ENCODE measurements at regions not wholly inside any gene's neighbourhood (a gene's known extent, or its start where the extent isn't known, plus 50 kb on each side); places are given as distances from the start of the nearest gene placed in this dataset.

GRCh38 chr15:35702946-35703495 is 157.1 kb upstream of the DPH6 start:
- TF ChIP-seq CTCF (conservative IDR thresholded peaks at IDR 0.05 in 1 of 2, IDR thresholded peaks at IDR 0.05 in 1 of 2; ENCODE audit: low read depth in 1 of 2, low read length in 2 of 2) (no peak), EZH2 (IDR thresholded peaks at IDR 0.05; ENCODE audit: low read length, missing control alignments) (no peak)
